ENCODE measurements at regions not wholly inside any gene's neighbourhood (a gene's known extent, or its start where the extent isn't known, plus 50 kb on each side); places are given as distances from the start of the nearest gene placed in this dataset.
A peak's percentile ranks its signal among the peaks of the same experiment; 100 is the strongest.
"Not testable (repeated sequence)": the region's sequence is repeated elsewhere in the genome, so short reads cannot be mapped to it uniquely, and the experiment has no call there.

DNA sequence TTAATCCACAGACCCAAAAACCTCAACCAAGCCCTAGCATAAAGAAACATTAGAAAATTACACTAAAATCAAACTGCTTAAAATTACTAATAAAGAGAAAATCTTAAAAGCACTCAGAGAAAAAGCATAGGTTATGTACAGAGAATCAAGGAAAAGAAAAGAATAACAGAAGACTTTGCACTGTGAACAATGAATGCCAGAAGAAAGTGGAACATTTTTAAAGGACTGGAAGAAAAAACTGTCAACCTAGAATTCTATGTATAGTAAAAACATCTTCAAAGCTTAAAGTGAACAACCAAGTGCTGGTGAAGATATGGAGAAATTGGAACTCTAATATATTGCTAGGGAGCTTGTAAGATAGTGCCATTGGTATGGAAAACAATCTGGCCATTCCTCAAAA, 82.7 kb upstream of the SLC6A11 start:
- H3K9me3 Mint-ChIP-seq = peaks cover 7 to 9% of the 10 kb centered on the region in 2 donors
- H3K4me3 Mint-ChIP-seq = no peak overlapping the region
- ATAC-seq (replicated peaks) (no peak), DNase-seq (no peak)
- peaks cover 61 to 63% of the 10 kb centered on the region in 2 donors for H3K27me3 Mint-ChIP-seq
- H3K36me3 Mint-ChIP-seq (ENCODE audit: insufficient read depth) = no peaks in the 10 kb centered on the region
- H3K27ac Mint-ChIP-seq = no peak overlapping the region
- peaks cover 0 to 1% of the 10 kb centered on the region in 2 donors for H3K4me1 Mint-ChIP-seq (ENCODE audit: low read depth in 2 of 2)

GRCh38 chr3:10736444-10736843, 79.6 kb upstream of the SLC6A11 start:
- H3K9me3 Mint-ChIP-seq; H3K4me3 Mint-ChIP-seq; H3K36me3 Mint-ChIP-seq (ENCODE audit: insufficient read depth): not testable (repeated sequence)

DNA sequence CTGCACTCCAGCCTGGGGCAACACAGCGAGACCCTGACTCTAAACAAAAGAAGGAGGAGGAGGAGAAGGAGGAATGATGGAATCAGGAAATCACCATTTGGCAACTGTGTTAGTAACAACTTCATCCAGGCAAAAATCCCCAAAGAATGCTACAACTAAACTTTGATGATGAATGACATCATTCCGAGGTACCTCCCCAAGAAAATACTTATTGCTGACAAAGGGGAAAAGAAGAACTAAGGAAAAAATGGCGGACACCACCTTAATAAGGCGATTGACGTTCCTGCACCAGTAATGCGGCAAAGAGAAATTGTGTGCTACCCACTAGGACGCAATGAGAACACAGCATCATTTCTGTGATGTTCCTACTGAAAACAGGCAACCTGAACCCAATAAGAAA, 78.2 kb upstream of the SLC6A11 start:
- no peak overlapping the region for H3K4me3 Mint-ChIP-seq
- peaks cover 5 to 10% of the 10 kb centered on the region in 2 donors for H3K4me1 Mint-ChIP-seq (ENCODE audit: low read depth in 2 of 2)
- DNase-seq (no peak), ATAC-seq (replicated peaks) (no peak)
- peaks cover 67 to 74% of the 10 kb centered on the region in 2 donors for H3K27me3 Mint-ChIP-seq
- H3K9me3 Mint-ChIP-seq = peaks cover 4 to 6% of the 10 kb centered on the region in 2 donors
- H3K27ac Mint-ChIP-seq = no peak overlapping the region
- no peaks in the 10 kb centered on the region for H3K36me3 Mint-ChIP-seq (ENCODE audit: insufficient read depth)

More at GRCh38 chr3:10736444-10736843, 79.6 kb upstream of the SLC6A11 start:
- H3K27ac Mint-ChIP-seq; ATAC-seq (replicated peaks); DNase-seq: not testable (repeated sequence)
- Mint-ChIP-seq H3K27me3 (peaks cover 64 to 66% of the 10 kb centered on the region in 2 donors), H3K4me1 (ENCODE audit: low read depth in 2 of 2) (peaks cover 5 to 10% of the 10 kb centered on the region in 2 donors)

GRCh38 chr3:10738688-10739372, 77.2 kb upstream of the SLC6A11 start:
- H3K9me3 Mint-ChIP-seq = peaks cover 0 to 2% of the 10 kb centered on the region in 2 donors
- H3K36me3 Mint-ChIP-seq (ENCODE audit: insufficient read depth) = no peaks in the 10 kb centered on the region
- H3K4me3 Mint-ChIP-seq = peak overlapping the region in 1 of 2 donors; percentile 63
- peak overlapping the region in 1 of 2 donors; percentile 55 for H3K27ac Mint-ChIP-seq
- peak; percentile 61 to 73 (median 64) for DNase-seq
- peak; percentile 72 for ATAC-seq (replicated peaks)
- H3K27me3 Mint-ChIP-seq = peaks cover 75 to 84% of the 10 kb centered on the region in 2 donors
- peaks cover 5 to 10% of the 10 kb centered on the region in 2 donors for H3K4me1 Mint-ChIP-seq (ENCODE audit: low read depth in 2 of 2)

GRCh38 chr3:10740954-10741353, 75.1 kb upstream of the SLC6A11 start:
- Mint-ChIP-seq H3K9me3 (no peaks in the 10 kb centered on the region), H3K36me3 (ENCODE audit: insufficient read depth) (no peaks in the 10 kb centered on the region), H3K27me3 (peaks cover 67 to 79% of the 10 kb centered on the region in 2 donors), H3K4me3 (no peak overlapping the region), H3K27ac (no peak overlapping the region), H3K4me1 (ENCODE audit: low read depth in 2 of 2) (peaks cover 5 to 10% of the 10 kb centered on the region in 2 donors)
- no peak for ATAC-seq (replicated peaks)
- DNase-seq = no peak

DNA sequence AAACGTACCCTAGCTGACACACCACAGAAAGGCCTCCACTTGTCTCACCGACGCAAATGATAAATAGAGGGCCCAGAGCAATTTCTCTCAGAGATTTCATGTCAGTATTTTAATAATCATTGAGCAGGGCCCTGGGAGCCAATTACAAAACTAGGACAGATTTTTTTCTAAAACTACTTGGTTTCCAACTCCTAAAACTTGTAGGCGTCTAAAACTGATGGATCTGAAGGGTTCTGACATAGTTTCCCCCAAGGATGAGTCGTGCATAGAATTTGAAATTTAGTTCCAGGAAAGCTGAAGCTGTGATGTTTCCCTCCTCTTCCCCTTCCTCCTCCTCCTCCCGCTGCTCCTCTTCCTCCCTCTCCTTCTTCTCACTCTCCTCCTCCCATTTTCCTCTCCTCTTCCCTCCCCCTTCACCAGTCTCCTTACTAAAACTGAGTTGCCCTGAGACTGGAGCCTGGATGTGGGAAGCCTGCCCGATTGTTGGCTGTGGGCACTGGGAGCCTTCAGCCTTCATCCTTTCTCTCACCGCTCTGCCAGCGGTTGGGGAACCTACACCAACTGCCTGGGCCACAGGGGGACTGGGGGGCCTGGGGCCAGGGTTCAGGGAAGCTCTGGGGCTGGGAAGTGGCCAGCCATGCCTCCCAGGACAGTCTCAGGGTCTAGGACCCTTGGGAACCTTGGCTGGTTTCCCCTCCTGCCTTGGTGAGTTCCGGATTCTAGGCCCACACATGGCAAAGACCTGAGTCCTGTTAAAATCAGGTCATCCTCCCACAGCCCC, 73.9 kb upstream of the SLC6A11 start:
- H3K4me1 Mint-ChIP-seq (ENCODE audit: low read depth in 2 of 2) = peaks cover 5 to 10% of the 10 kb centered on the region in 2 donors
- H3K27me3 Mint-ChIP-seq = peaks cover 63 to 79% of the 10 kb centered on the region in 2 donors
- no peak overlapping the region for H3K27ac Mint-ChIP-seq
- DNase-seq (no peak), ATAC-seq (replicated peaks) (no peak)
- no peaks in the 10 kb centered on the region for H3K36me3 Mint-ChIP-seq (ENCODE audit: insufficient read depth)
- no peaks in the 10 kb centered on the region for H3K9me3 Mint-ChIP-seq
- no peak overlapping the region for H3K4me3 Mint-ChIP-seq

- Mint-ChIP-seq H3K36me3 (ENCODE audit: insufficient read depth) (no peaks in the 10 kb centered on the region), H3K27ac (no peak overlapping the region), H3K4me3 (no peak overlapping the region), H3K4me1 (ENCODE audit: low read depth in 2 of 2) (peaks cover 5 to 10% of the 10 kb centered on the region in 2 donors), H3K27me3 (peaks cover 48 to 71% of the 10 kb centered on the region in 2 donors), H3K9me3 (no peaks in the 10 kb centered on the region)
- DNase-seq = no peak
- ATAC-seq (replicated peaks) = no peak
Measured at GRCh38 chr3:10743366-10744097, 72.5 kb upstream of the SLC6A11 start.

DNA sequence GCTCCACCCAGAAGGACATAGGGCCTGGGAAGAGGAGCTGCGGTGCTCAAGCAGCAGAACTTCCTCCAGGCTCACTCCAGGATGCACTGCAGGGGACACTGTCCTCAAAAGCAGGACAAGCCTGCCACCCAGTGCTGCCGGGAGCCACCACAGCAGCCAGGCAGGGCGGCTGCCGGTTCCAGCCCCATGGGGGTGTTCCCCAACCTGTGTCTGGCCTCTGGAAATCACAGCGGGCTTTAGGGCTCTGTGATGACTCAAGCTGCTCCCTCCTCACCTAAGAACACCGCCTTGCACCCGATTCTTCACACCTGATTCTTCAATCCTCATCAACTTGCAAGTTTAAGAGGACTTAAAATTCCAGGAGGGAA, 71.9 kb upstream of the SLC6A11 start:
- ATAC-seq (replicated peaks) (no peak), DNase-seq (no peak)
- H3K27me3 Mint-ChIP-seq = peaks cover 43 to 66% of the 10 kb centered on the region in 2 donors
- peaks cover 2 to 6% of the 10 kb centered on the region in 2 donors for H3K4me1 Mint-ChIP-seq (ENCODE audit: low read depth in 2 of 2)
- no peaks in the 10 kb centered on the region for H3K36me3 Mint-ChIP-seq (ENCODE audit: insufficient read depth)
- no peak overlapping the region for H3K27ac Mint-ChIP-seq
- no peaks in the 10 kb centered on the region for H3K9me3 Mint-ChIP-seq
- no peak overlapping the region for H3K4me3 Mint-ChIP-seq

- H3K27me3 Mint-ChIP-seq = peaks cover 32 to 53% of the 10 kb centered on the region in 2 donors
- no peak overlapping the region for H3K27ac Mint-ChIP-seq
- no peak for ATAC-seq (replicated peaks)
- H3K36me3 Mint-ChIP-seq (ENCODE audit: insufficient read depth) = no peaks in the 10 kb centered on the region
- H3K4me3 Mint-ChIP-seq = no peak overlapping the region
- H3K4me1 Mint-ChIP-seq (ENCODE audit: low read depth in 2 of 2) = peaks cover 0 to 2% of the 10 kb centered on the region in 2 donors
- H3K9me3 Mint-ChIP-seq = no peaks in the 10 kb centered on the region
- DNase-seq = no peak
Measured at GRCh38 chr3:10745392-10745791, 70.6 kb upstream of the SLC6A11 start.

GRCh38 chr3:10746001-10746400, 70.0 kb upstream of the SLC6A11 start:
- ATAC-seq (replicated peaks) (no peak), DNase-seq (no peak)
- no peak overlapping the region for H3K4me3 Mint-ChIP-seq
- H3K4me1 Mint-ChIP-seq (ENCODE audit: low read depth in 2 of 2) = peaks cover 0 to 2% of the 10 kb centered on the region in 2 donors
- no peaks in the 10 kb centered on the region for H3K36me3 Mint-ChIP-seq (ENCODE audit: insufficient read depth)
- no peak overlapping the region for H3K27ac Mint-ChIP-seq
- H3K9me3 Mint-ChIP-seq = no peaks in the 10 kb centered on the region
- H3K27me3 Mint-ChIP-seq = peaks cover 25 to 46% of the 10 kb centered on the region in 2 donors

DNA sequence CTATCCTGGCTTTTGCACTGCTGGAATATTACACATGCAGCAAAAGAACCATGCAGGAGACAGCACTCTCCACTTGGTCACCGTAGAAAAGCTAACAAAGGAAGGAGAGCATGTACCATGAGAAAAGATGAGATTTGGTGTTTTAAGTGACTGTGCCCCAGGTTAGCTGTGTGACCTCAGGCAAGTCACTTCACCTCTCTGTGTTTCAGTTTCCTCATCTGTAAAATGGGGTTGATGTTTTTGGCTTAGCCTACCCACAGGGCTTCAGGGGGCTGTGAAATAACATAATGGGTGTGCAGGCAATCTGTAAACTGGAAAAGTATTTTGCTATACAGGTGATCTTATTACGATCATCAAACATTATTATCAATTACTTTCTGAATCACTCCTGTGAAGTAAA, 69.3 kb upstream of the SLC6A11 start:
- Mint-ChIP-seq H3K4me3 (no peak overlapping the region), H3K27ac (no peak overlapping the region)
- ATAC-seq (replicated peaks) = no peak

DNA sequence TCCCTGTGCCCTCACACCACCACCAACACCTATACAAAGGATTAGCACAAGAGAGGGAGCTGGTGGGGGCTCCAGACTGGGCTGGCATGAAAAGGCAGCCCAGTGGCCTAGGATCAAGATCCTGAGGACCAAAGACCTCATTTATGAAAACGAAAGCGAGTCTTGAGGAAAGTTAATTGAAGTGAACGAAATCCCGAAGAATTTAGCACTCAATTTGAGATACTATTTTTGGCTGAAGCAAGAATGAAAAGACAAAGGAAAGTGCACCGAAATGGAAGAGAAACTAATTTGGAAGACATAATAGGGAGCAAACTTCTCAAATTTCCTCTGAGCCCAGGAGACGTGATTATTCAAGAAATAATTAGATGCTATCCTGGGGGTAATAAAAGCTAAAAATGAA, 68.7 kb upstream of the SLC6A11 start:
- no peak for DNase-seq
- Mint-ChIP-seq H3K27ac (no peak overlapping the region), H3K36me3 (ENCODE audit: insufficient read depth) (no peaks in the 10 kb centered on the region), H3K9me3 (no peaks in the 10 kb centered on the region), H3K4me3 (no peak overlapping the region), H3K4me1 (ENCODE audit: low read depth in 2 of 2) (peaks cover 0 to 2% of the 10 kb centered on the region in 2 donors), H3K27me3 (peaks cover 23 to 39% of the 10 kb centered on the region in 2 donors)
- ATAC-seq (replicated peaks) = no peak

More for the DNA sequence above, 69.3 kb upstream of the SLC6A11 start:
- no peak for DNase-seq
- no peaks in the 10 kb centered on the region for H3K9me3 Mint-ChIP-seq
- peaks cover 0 to 2% of the 10 kb centered on the region in 2 donors for H3K4me1 Mint-ChIP-seq (ENCODE audit: low read depth in 2 of 2)
- H3K36me3 Mint-ChIP-seq (ENCODE audit: insufficient read depth) = no peaks in the 10 kb centered on the region
- H3K27me3 Mint-ChIP-seq = peaks cover 23 to 42% of the 10 kb centered on the region in 2 donors

DNA sequence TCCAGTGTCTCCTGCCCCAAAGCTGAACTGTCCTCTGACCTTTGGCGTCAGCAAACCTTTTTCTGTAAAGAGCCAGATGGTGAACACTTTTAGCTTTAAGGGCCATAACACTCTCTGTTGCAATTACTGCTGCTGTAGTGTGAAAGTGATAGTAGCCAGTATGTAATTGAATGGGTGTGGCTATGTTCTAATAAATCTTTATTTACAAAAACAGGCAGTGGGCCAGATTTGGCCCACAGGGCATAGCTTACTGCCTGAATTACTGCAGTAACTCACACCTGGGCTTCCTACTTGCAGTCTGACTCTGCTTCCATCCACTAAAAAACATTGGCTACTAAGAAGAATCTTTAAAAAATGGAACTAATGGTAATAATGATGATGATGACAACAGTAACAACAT, 68.0 kb upstream of the SLC6A11 start:
- no peaks in the 10 kb centered on the region for H3K9me3 Mint-ChIP-seq
- H3K4me3 Mint-ChIP-seq = no peak overlapping the region
- no peak for DNase-seq
- peaks cover 0 to 2% of the 10 kb centered on the region in 2 donors for H3K4me1 Mint-ChIP-seq (ENCODE audit: low read depth in 2 of 2)
- H3K36me3 Mint-ChIP-seq (ENCODE audit: insufficient read depth) = no peaks in the 10 kb centered on the region
- peaks cover 23 to 38% of the 10 kb centered on the region in 2 donors for H3K27me3 Mint-ChIP-seq
- no peak for ATAC-seq (replicated peaks)
- H3K27ac Mint-ChIP-seq = no peak overlapping the region
